A549 (cell line): ENCODE measurements at regions not wholly inside any gene's neighbourhood (a gene's known extent, or its start where the extent isn't known, plus 50 kb on each side); places are given as distances from the start of the nearest gene placed in this dataset.

Source experiments
- ATAC-seq, 2 experiments: fragments of 200-7000 bp in 1 of 2; fragments of >200 bp in 1 of 2; cut with Nextera tagmentation in 1 of 2; cut with Tn5 transposase in 1 of 2; 3 replicates each; pipeline versions ENCODE4 v1.8.0 to v1.9.1; 2018 to 2020; ENCODE audit warnings: mild to moderate bottlenecking in 1 of 2, moderate library complexity in 1 of 2
- CTCF ChIA-PET: fragments of 300-600 bp; sonication (Branson Sonifier 250); formaldehyde crosslinking; extraction: SDS; loops from one replicate; lab custom pipeline; 2021; ENCODE audit warnings: antibody characterized with exemption, inconsistent platforms; lab: Yijun Ruan, JAX
- POLR2A ChIA-PET: fragments of 350-600 bp; formaldehyde crosslinking; extraction: SDS; loops from one replicate; lab custom pipeline; 2021; ENCODE audit warnings: antibody characterized with exemption, inconsistent platforms; lab: Yijun Ruan, JAX
- DNase-seq, 2 experiments: peaks; one replicate each; pipeline versions ENCODE4 v3.0.0 to v3.0.0-alpha.2; 2011 to 2016; ENCODE audit warnings: low read depth in 1 of 2, low spot score in 1 of 2
- FAIRE-seq: peaks from 2 replicates; lab custom pipeline; 2011; peaks lifted over from hg19 to GRCh38; lab: Jason Lieb, UNC
- H3K27ac ChIP-seq, 2 experiments: fragments of >200 bp; sonication (Bioruptor Twin); formaldehyde crosslinking; 3 replicates each; pipeline ENCODE4 v1.5.1; 2016 to 2017
- H3K4me1 ChIP-seq: fragments of >200 bp; sonication (Bioruptor Twin); formaldehyde crosslinking; 3 replicates; pipeline ENCODE4 v1.6.1; 2016
- H3K4me2 ChIP-seq: fragments of >200 bp; sonication (Bioruptor Twin); formaldehyde crosslinking; 3 replicates; pipeline ENCODE4 v1.6.1; 2016
- H3K4me3 ChIP-seq: fragments of >200 bp; sonication (Bioruptor Twin); formaldehyde crosslinking; 3 replicates; pipeline ENCODE4 v1.5.1; 2016
- H3K9me3 ChIP-seq: fragments of >200 bp; sonication (Bioruptor Twin); formaldehyde crosslinking; 3 replicates; pipeline ENCODE4 v1.6.1; 2016
- ATOH8 ChIP-seq: fragments of 250-450 bp; sonication (Bioruptor Pico); IDR thresholded peaks from 2 replicates; pipeline ENCODE4 v1.5.0; 2020; ENCODE audit warnings: low read depth, mild to moderate bottlenecking, moderate library complexity
- BHLHE40 ChIP-seq: IDR thresholded peaks from 2 replicates; pipeline ENCODE4 v1.6.1; 2012; ENCODE audit warnings: low read depth, low read length, inconsistent platforms
- CBX2 ChIP-seq: fragments of 200-600 bp; sonication (generic); IDR thresholded peaks from 2 replicates; pipeline ENCODE4 v1.6.1; 2016; ENCODE audit warnings: low read depth, mild to moderate bottlenecking, borderline replicate concordance
- EP300 ChIP-seq, 2 experiments: fragments of >200 bp; sonication (Bioruptor Twin); formaldehyde crosslinking; IDR thresholded peaks; 2 replicates in 1 of 2; 3 replicates in 1 of 2; pipeline ENCODE4 v1.6.1; 2016 to 2017
- ESRRA ChIP-seq: fragments of 150-350 bp; IDR thresholded peaks from 2 replicates; pipeline ENCODE4 v1.6.1; 2014; ENCODE audit warnings: mild to moderate bottlenecking, low read length, borderline replicate concordance
- FOSB ChIP-seq: fragments of 250-450 bp; sonication (Bioruptor Pico); IDR thresholded peaks from 2 replicates; pipeline ENCODE4 v1.5.0; 2020; ENCODE audit warnings: mild to moderate bottlenecking, moderate library complexity
- FOXS1 ChIP-seq: fragments of 250-450 bp; sonication (Bioruptor Pico); IDR thresholded peaks from 2 replicates; pipeline ENCODE4 v1.5.0; 2020; ENCODE audit warnings: mild to moderate bottlenecking, moderate library complexity
- HDAC2 ChIP-seq: fragments of 200-600 bp; sonication (generic); IDR thresholded peaks from 2 replicates; pipeline ENCODE4 v1.6.1; 2016
- HEYL ChIP-seq: fragments of 250-450 bp; sonication (Bioruptor Pico); IDR thresholded peaks from 2 replicates; pipeline ENCODE4 v1.8.0; 2021; ENCODE audit warnings: mild to moderate bottlenecking, moderate library complexity
- HMGXB4 ChIP-seq: fragments of 250-450 bp; sonication (Bioruptor Pico); IDR thresholded peaks from 2 replicates; pipeline ENCODE4 v1.5.0; 2021; ENCODE audit warnings: mild to moderate bottlenecking, moderate library complexity, borderline replicate concordance
- HOXA7 ChIP-seq: fragments of 250-450 bp; sonication (Bioruptor Pico); IDR thresholded peaks from 2 replicates; pipeline ENCODE4 v1.5.0; 2020; ENCODE audit warnings: mild to moderate bottlenecking, moderate library complexity
- HOXB5 ChIP-seq: fragments of 250-450 bp; sonication (Bioruptor Pico); IDR thresholded peaks from 2 replicates; pipeline ENCODE4 v1.5.0; 2020; ENCODE audit warnings: mild to moderate bottlenecking, moderate library complexity
- JUNB ChIP-seq: fragments of >200 bp; sonication (Bioruptor Twin); formaldehyde crosslinking; IDR thresholded peaks from 2 replicates; pipeline ENCODE4 v1.6.1; 2016
- KDM1A ChIP-seq: fragments of 200-600 bp; sonication (generic); IDR thresholded peaks from 2 replicates; pipeline ENCODE4 v1.6.1; 2016; ENCODE audit warnings: low read depth, mild to moderate bottlenecking
- KDM5A ChIP-seq: fragments of 200-600 bp; sonication (generic); IDR thresholded peaks from 2 replicates; pipeline ENCODE4 v1.6.1; 2016; ENCODE audit warnings: antibody characterized with exemption, mild to moderate bottlenecking
- MAX ChIP-seq: IDR thresholded peaks from 2 replicates; pipeline ENCODE4 v1.6.1; 2012
- MYC ChIP-seq: IDR thresholded peaks from 2 replicates; pipeline ENCODE4 v1.6.1; 2012; ENCODE audit warnings: mild to moderate bottlenecking, inconsistent platforms, low read length, improper control_type of control experiment, borderline replicate concordance
- NFE2L2 ChIP-seq: fragments of 150-350 bp; conservative IDR thresholded peaks from 2 replicates; pipeline ENCODE4 v1.6.1; 2014; ENCODE audit warnings: low read length
- NPAS2 ChIP-seq: fragments of 250-450 bp; sonication (Bioruptor Pico); IDR thresholded peaks from 2 replicates; pipeline ENCODE4 v1.8.0; 2022; ENCODE audit warnings: mild to moderate bottlenecking, moderate library complexity, borderline replicate concordance
- PHF8 ChIP-seq: fragments of 200-600 bp; sonication (generic); IDR thresholded peaks from 2 replicates; pipeline ENCODE4 v1.6.1; 2016; ENCODE audit warnings: low read depth, mild to moderate bottlenecking, antibody characterized with exemption, moderate library complexity, borderline replicate concordance
- POLR2AphosphoS2 ChIP-seq: conservative IDR thresholded peaks from 2 replicates; pipeline ENCODE4 v1.6.1; 2012; ENCODE audit warnings: low read length, improper control_type of control experiment, inconsistent platforms
- RAD21 ChIP-seq, 2 experiments: fragments of >200 bp in 1 of 2; sonication (Bioruptor Twin) in 1 of 2; formaldehyde crosslinking in 1 of 2; IDR thresholded peaks in 1 of 2; conservative IDR thresholded peaks in 1 of 2; 2 replicates in 1 of 2; 3 replicates in 1 of 2; pipeline ENCODE4 v1.6.1; 2012 to 2018; ENCODE audit warnings: inconsistent platforms in 1 of 2
- RARB ChIP-seq: fragments of 250-450 bp; sonication (Bioruptor Pico); IDR thresholded peaks from 2 replicates; pipeline ENCODE4 v1.8.0; 2021; ENCODE audit warnings: mild to moderate bottlenecking, moderate library complexity
- RNF2 ChIP-seq: fragments of 200-600 bp; sonication (generic); IDR thresholded peaks from 2 replicates; pipeline ENCODE4 v1.6.1; 2016; ENCODE audit warnings: low read depth, mild to moderate bottlenecking, antibody characterized with exemption, moderate library complexity, borderline replicate concordance
- SMC3 ChIP-seq: fragments of >200 bp; sonication (Bioruptor Twin); formaldehyde crosslinking; IDR thresholded peaks from 3 replicates; pipeline ENCODE4 v1.6.1; 2018; ENCODE audit warnings: inconsistent platforms
- TP53 ChIP-seq: fragments of 250-450 bp; sonication (Bioruptor Pico); IDR thresholded peaks from 2 replicates; pipeline ENCODE4 v1.5.0; 2021; ENCODE audit warnings: mild to moderate bottlenecking, moderate library complexity
- ZC3H11A ChIP-seq: fragments of 450-650 bp; IDR thresholded peaks from 2 replicates; pipeline ENCODE4 v1.6.1; 2014; ENCODE audit warnings: antibody characterized with exemption, mild to moderate bottlenecking
- ZSCAN20 ChIP-seq: fragments of 250-450 bp; sonication (Bioruptor Pico); IDR thresholded peaks from 2 replicates; pipeline ENCODE4 v1.8.0; 2022; ENCODE audit warnings: mild to moderate bottlenecking, moderate library complexity
- WGBS: methylation state at CpG from one replicate; pipeline ENCODE4 v1.1.6; 2017; ENCODE audit errors: missing lambda C conversion rate; 5-methylcytosine and 5-hydroxymethylcytosine counted together
- TF ChIP-seq, protein P1 (sequence below): IDR thresholded peaks from 2 replicates; pipeline ENCODE4 v1.6.1; 2012
- TF ChIP-seq, protein P2 (sequence below): fragments of 150-350 bp; IDR thresholded peaks from 2 replicates; pipeline ENCODE4 v1.6.1; 2014; ENCODE audit warnings: low read depth, mild to moderate bottlenecking, low read length
- TF ChIP-seq, protein P3 (sequence below): fragments of >200 bp; sonication (Bioruptor Twin); formaldehyde crosslinking; IDR thresholded peaks from 2 replicates; pipeline ENCODE4 v1.6.1; 2016
- TF ChIP-seq, protein P4 (sequence below): fragments of >200 bp; sonication (Bioruptor Twin); formaldehyde crosslinking; IDR thresholded peaks from 3 replicates; pipeline ENCODE4 v1.6.1; 2016

DNA sequence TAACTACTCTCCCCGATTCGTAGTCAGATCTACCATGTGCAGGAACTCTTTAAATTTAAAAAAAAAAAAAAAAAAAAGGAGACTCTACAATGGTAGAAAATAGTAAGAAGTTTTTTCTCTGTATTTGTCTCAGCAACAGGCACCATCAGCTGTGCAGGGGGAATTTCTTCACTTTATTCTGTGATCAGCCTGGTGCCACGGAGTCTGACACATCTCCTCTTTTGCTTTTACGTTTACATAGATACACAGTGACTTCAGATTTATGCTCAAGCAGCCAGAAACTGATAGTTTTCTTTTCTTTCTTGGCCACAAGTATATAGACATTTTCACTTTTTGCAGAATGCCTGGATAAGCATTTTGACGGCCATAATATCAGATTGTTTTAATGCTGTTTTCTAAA, 190.6 kb upstream of the AKR1E2 start:
- Histone ChIP-seq H3K4me1 (no peaks in the 10 kb centered on the region), H3K27ac (no peak overlapping the region), H3K4me3 (no peak overlapping the region), H3K9me3 (no peaks in the 10 kb centered on the region), H3K4me2 (no peak overlapping the region)
- no peak for FAIRE-seq
- ATAC-seq = no peak
- ChIA-PET CTCF (no interaction called here), POLR2A (no interaction called here)
- WGBS = 73% methylated on average over 5 of the region's 5 CpGs
- TF ChIP-seq ZC3H11A (no peak), SMC3 (no peak), FOXS1 (CRISPR knock-in tag) (no peak), ESRRA (no peak), TP53 (no peak), PHF8 (no peak), KDM1A (no peak), ZSCAN20 (no peak), RARB (CRISPR knock-in tag) (no peak), EP300 (IDR thresholded peaks at IDR 0.05) (no peak), BHLHE40 (no peak), HDAC2 (no peak), MYC (no peak), HMGXB4 (CRISPR knock-in tag) (no peak), RAD21 (conservative IDR thresholded peaks at IDR 0.05 in 1 of 2, IDR thresholded peaks at IDR 0.05 in 1 of 2) (no peak), CBX2 (no peak)
- TF ChIP-seq, protein P1, sequence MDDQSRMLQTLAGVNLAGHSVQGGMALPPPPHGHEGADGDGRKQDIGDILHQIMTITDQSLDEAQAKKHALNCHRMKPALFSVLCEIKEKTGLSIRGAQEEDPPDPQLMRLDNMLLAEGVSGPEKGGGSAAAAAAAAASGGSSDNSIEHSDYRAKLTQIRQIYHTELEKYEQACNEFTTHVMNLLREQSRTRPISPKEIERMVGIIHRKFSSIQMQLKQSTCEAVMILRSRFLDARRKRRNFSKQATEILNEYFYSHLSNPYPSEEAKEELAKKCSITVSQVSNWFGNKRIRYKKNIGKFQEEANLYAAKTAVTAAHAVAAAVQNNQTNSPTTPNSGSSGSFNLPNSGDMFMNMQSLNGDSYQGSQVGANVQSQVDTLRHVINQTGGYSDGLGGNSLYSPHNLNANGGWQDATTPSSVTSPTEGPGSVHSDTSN = no peak
- TF ChIP-seq, protein P2, sequence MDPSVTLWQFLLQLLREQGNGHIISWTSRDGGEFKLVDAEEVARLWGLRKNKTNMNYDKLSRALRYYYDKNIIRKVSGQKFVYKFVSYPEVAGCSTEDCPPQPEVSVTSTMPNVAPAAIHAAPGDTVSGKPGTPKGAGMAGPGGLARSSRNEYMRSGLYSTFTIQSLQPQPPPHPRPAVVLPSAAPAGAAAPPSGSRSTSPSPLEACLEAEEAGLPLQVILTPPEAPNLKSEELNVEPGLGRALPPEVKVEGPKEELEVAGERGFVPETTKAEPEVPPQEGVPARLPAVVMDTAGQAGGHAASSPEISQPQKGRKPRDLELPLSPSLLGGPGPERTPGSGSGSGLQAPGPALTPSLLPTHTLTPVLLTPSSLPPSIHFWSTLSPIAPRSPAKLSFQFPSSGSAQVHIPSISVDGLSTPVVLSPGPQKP = no peak
- DNase-seq = no peak

DNA sequence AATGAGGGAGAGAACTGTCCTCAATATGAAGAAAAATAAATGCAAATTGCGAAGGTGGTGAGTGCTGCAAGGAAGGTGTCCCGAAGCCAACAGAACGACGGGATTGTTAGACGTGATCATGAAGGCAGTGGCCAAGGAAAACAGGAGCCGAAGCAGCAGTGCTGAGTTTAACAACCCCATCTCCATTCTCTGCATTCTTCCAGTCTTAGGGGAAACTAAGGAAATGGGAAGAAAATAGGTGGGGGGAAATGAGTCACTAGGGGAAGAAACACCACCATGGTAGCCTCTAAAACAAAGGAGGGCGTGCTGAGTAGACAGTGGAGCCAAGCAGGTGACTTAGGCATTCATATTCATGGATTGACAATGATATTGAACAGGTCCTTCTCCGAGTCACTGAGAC, 192.2 kb upstream of the AKR1E2 start:
- ATAC-seq = no peak
- CTCF ChIA-PET = no interaction called here
- POLR2A ChIA-PET = no interaction called here
- TF ChIP-seq HOXA7 (no peak), FOSB (no peak), RNF2 (no peak), KDM1A (no peak), POLR2AphosphoS2 (no peak), MAX (no peak), NFE2L2 (no peak), HOXB5 (CRISPR knock-in tag) (no peak), HEYL (CRISPR knock-in tag) (no peak), PHF8 (no peak), NPAS2 (no peak), FOXS1 (CRISPR knock-in tag) (no peak), KDM5A (no peak), JUNB (no peak), ATOH8 (CRISPR knock-in tag) (no peak)
- TF ChIP-seq, protein P3, sequence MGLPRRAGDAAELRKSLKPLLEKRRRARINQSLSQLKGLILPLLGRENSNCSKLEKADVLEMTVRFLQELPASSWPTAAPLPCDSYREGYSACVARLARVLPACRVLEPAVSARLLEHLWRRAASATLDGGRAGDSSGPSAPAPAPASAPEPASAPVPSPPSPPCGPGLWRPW = no peak
- TF ChIP-seq, protein P4, sequence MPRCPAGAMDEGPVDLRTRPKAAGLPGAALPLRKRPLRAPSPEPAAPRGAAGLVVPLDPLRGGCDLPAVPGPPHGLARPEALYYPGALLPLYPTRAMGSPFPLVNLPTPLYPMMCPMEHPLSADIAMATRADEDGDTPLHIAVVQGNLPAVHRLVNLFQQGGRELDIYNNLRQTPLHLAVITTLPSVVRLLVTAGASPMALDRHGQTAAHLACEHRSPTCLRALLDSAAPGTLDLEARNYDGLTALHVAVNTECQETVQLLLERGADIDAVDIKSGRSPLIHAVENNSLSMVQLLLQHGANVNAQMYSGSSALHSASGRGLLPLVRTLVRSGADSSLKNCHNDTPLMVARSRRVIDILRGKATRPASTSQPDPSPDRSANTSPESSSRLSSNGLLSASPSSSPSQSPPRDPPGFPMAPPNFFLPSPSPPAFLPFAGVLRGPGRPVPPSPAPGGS = no peak
- TF ChIP-seq, all 56 proteins: peak for 0
- no peak for FAIRE-seq
- Histone ChIP-seq H3K27ac (no peak overlapping the region), H3K4me3 (no peak overlapping the region), H3K4me2 (no peak overlapping the region), H3K4me1 (no peaks in the 10 kb centered on the region), H3K9me3 (no peaks in the 10 kb centered on the region)
- WGBS = 80% methylated on average over 8 of the region's 8 CpGs
- DNase-seq = no peak
